Spleen (tissue), 11 donors: ENCODE measurements at regions not wholly inside any gene's neighbourhood (a gene's known extent, or its start where the extent isn't known, plus 50 kb on each side); places are given as distances from the start of the nearest gene placed in this dataset.

Experiments
- DNase-seq: peaks from one replicate; pipeline ENCODE4 v3.0.0-alpha.2; 2020
- H3K27ac ChIP-seq, 8 donors: fragments of 200-600 bp; sonication (generic) in 7 of 8; 1 replicate in 4 of 8; 2 replicates in 4 of 8; pipeline versions ENCODE4 v1.5.0 to v1.8.0; 2016 to 2021; ENCODE audit warnings: inconsistent platforms in 4 of 8, mild to moderate bottlenecking in 4 of 8, moderate library complexity in 1 of 8
- H3K27me3 ChIP-seq, 7 donors: fragments of 200-600 bp; sonication (generic) in 6 of 7; replicated peaks in 1 of 7; 1 replicate in 4 of 7; 2 replicates in 3 of 7; pipeline versions ENCODE4 v1.5.0 to v1.8.0; 2016 to 2021; ENCODE audit warnings: inconsistent platforms in 3 of 7, mild to moderate bottlenecking in 1 of 7
- H3K36me3 ChIP-seq, 6 donors: fragments of 200-600 bp; sonication (generic) in 5 of 6; 1 replicate in 4 of 6; 2 replicates in 2 of 6; pipeline versions ENCODE4 v1.5.0 to v1.8.0; 2016 to 2021; ENCODE audit warnings: inconsistent platforms in 2 of 6
- H3K4me1 ChIP-seq, 6 donors: fragments of 200-600 bp; sonication (generic) in 5 of 6; 1 replicate in 3 of 6; 2 replicates in 3 of 6; pipeline versions ENCODE4 v1.5.0 to v1.8.0; 2016 to 2021; ENCODE audit warnings: inconsistent platforms in 3 of 6
- H3K4me3 ChIP-seq, 8 donors: fragments of 200-600 bp; sonication (generic) in 7 of 8; 1 replicate in 4 of 8; 2 replicates in 4 of 8; pipeline versions ENCODE4 v1.5.0 to v1.8.0; 2016 to 2021; ENCODE audit warnings: inconsistent platforms in 4 of 8, mild to moderate bottlenecking in 4 of 8, moderate library complexity in 2 of 8
- H3K9me3 ChIP-seq, 8 donors: fragments of 200-600 bp; sonication (generic) in 7 of 8; 1 replicate in 4 of 8; 2 replicates in 4 of 8; pipeline versions ENCODE4 v1.5.0 to v1.8.0; 2016 to 2021; ENCODE audit warnings: inconsistent platforms in 4 of 8
- CTCF ChIP-seq, 11 experiments: fragments of 200-600 bp in 7 of 11; fragments of 450-650 bp in 4 of 11; sonication (generic) in 4 of 11; IDR thresholded peaks in 8 of 11; conservative IDR thresholded peaks in 3 of 11; 1 replicate in 7 of 11; 2 replicates in 4 of 11; pipeline versions ENCODE4 v1.4.0 to v1.8.0; 2016 to 2021; ENCODE audit warnings: antibody characterized with exemption in 11 of 11, inconsistent platforms in 4 of 11, mild to moderate bottlenecking in 1 of 11
- POLR2A ChIP-seq, 3 donors: fragments of 450-650 bp; IDR thresholded peaks; one replicate each; pipeline ENCODE4 v1.5.1; 2017; ENCODE audit warnings: antibody characterized with exemption in 3 of 3, mild to moderate bottlenecking in 1 of 3
- POLR2AphosphoS5 ChIP-seq, 3 donors: sonication (generic); formaldehyde crosslinking; IDR thresholded peaks; one replicate each; pipeline ENCODE4 v1.5.1; 2017; ENCODE audit warnings: antibody characterized with exemption in 3 of 3
- WGBS, 5 donors: extraction: QIAGEN DNeasy Blood & Tissue Kit in 3 of 5; methylation state at CpG; one replicate each; pipeline versions ENCODE4 v1.1.5 to v1.1.7; 2013 to 2018; 5-methylcytosine and 5-hydroxymethylcytosine counted together
- intact Hi-C: fragments of 100-400 bp; cut with DNase I; formaldehyde crosslinking; loops from one replicate; pipeline ENCODE4 v1.15.0; 2023; ENCODE audit warnings: low total_unique reads
- donor health status: healthy with polysubstance abuse.
- donor health status: DM: no; HTN: no; CAD: no; lungs with moderate emphysema.
- donor health status: DM: no; HTN: no; CAD: no.
- donor health status: Bipolar disorder and iron deficiency.
- donor health status: healthy.
- donor health status: DM: no; HTN: no; CAD: no.
- donor health status: DM: yes; HTN: yes; CAD: no.

DNA sequence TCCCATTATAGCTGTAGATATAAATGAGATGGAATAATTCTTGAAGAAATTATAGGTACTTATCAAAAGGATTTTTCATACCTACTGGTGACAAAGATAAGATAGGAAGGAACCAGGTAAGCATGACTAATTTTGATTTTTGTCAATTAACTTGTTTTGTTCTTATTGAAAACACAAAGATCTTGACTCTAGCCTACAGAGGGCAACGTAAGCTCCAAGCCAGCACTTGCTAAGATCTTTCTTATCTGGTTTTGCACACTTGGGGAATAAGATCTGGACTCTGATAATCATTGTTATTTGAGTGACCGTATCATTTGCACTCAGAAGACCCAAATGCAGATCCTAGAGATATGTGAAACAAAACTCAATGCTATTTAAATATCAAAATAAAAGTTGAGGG lies 223.4 kb downstream of the VEGFC start:
- WGBS, 5 donors, result 20 to 41% (median 29%) methylated on average over 2 of the region's 2 CpGs
- intact Hi-C loops, result loop anchor here (10.0 kb wide), 1 partner anchor 476 kb away; no protein-coding TSS in a partner anchor
- H3K4me3 ChIP-seq, result no peak overlapping the region

DNA sequence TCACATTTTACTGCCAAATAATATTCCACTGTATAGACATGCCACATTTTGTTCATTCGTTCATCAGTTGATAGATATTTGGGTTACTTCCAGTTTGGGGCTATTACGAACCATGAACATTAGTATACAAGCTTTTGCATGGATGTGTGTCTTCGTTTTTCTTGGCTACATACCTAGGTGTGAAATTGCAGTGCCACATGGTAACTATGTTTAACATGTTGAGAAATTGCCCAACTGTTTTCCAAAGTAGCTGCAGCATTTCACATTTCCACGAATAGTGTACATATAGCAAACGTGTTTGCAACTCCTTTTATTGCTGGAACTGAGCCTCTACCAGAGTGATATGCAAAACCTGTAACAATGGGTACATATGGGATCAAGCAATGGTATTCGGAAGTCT lies 221.5 kb downstream of the VEGFC start:
- Histone ChIP-seq H3K36me3 (no peaks in the 10 kb centered on the region), H3K4me1 (no peaks in the 10 kb centered on the region), H3K27ac (no peak overlapping the region), H3K9me3 (no peaks in the 10 kb centered on the region), H3K4me3 (no peak overlapping the region), H3K27me3 (no peaks in the 10 kb centered on the region)
- TF ChIP-seq CTCF (IDR thresholded peaks at IDR 0.05 in 8 of 11, conservative IDR thresholded peaks at IDR 0.05 in 3 of 11) (no peak), POLR2A (IDR thresholded peaks at IDR 0.05) (no peak), POLR2AphosphoS5 (IDR thresholded peaks at IDR 0.05) (no peak)
- DNase-seq, result no peak
- WGBS, 5 donors, result 71 to 85% (median 83%) methylated on average over 6 of the region's 6 CpGs
- intact Hi-C loops, result no loop called here

More for the DNA sequence above, 223.4 kb downstream of the VEGFC start:
- H3K27me3 ChIP-seq, result no peaks in the 10 kb centered on the region
- TF ChIP-seq CTCF (IDR thresholded peaks at IDR 0.05 in 8 of 11, conservative IDR thresholded peaks at IDR 0.05 in 3 of 11) (no peak), POLR2AphosphoS5 (IDR thresholded peaks at IDR 0.05) (no peak), POLR2A (IDR thresholded peaks at IDR 0.05) (no peak)
- no peaks in the 10 kb centered on the region for H3K9me3 ChIP-seq
- no peak for DNase-seq
- H3K27ac ChIP-seq, result no peak overlapping the region
- no peaks in the 10 kb centered on the region for H3K4me1 ChIP-seq
- no peaks in the 10 kb centered on the region for H3K36me3 ChIP-seq

- 46 to 57% (median 54%) methylated on average over 2 of the region's 2 CpGs for WGBS, 5 donors
Measured at GRCh38 chr4:176575141-176575730, 217.5 kb downstream of the VEGFC start.

GRCh38 chr4:176579226-176579625 lies 213.5 kb downstream of the VEGFC start:
- intact Hi-C loops, result no loop called here
- 56 to 65% (median 63%) methylated on average over 6 of the region's 6 CpGs for WGBS, 5 donors
- TF ChIP-seq POLR2A (IDR thresholded peaks at IDR 0.05) (no peak), CTCF (IDR thresholded peaks at IDR 0.05 in 8 of 11, conservative IDR thresholded peaks at IDR 0.05 in 3 of 11) (no peak), POLR2AphosphoS5 (IDR thresholded peaks at IDR 0.05) (no peak)
- H3K36me3 ChIP-seq, result no peaks in the 10 kb centered on the region
- H3K9me3 ChIP-seq, result no peaks in the 10 kb centered on the region
- H3K27ac ChIP-seq, result no peak overlapping the region
- H3K27me3 ChIP-seq, result no peaks in the 10 kb centered on the region
- no peak overlapping the region for H3K4me3 ChIP-seq
- H3K4me1 ChIP-seq, result no peaks in the 10 kb centered on the region
- no peak for DNase-seq

More at GRCh38 chr4:176575141-176575730, 217.5 kb downstream of the VEGFC start:
- no peaks in the 10 kb centered on the region for H3K4me1 ChIP-seq
- TF ChIP-seq POLR2AphosphoS5 (IDR thresholded peaks at IDR 0.05), result no peak
- no peak for TF ChIP-seq CTCF (IDR thresholded peaks at IDR 0.05 in 8 of 11, conservative IDR thresholded peaks at IDR 0.05 in 3 of 11)
- TF ChIP-seq POLR2A (IDR thresholded peaks at IDR 0.05), result no peak
- H3K36me3 ChIP-seq, result no peaks in the 10 kb centered on the region
- intact Hi-C loops, result no loop called here
- DNase-seq, result no peak
- H3K27ac ChIP-seq, result no peak overlapping the region
- no peaks in the 10 kb centered on the region for H3K9me3 ChIP-seq
- H3K4me3 ChIP-seq, result no peak overlapping the region
- H3K27me3 ChIP-seq, result no peaks in the 10 kb centered on the region
